Sciatic nerve (tissue), 2 donors: ENCODE measurements at regions not wholly inside any gene's neighbourhood (a gene's known extent, or its start where the extent isn't known, plus 50 kb on each side); places are given as distances from the start of the nearest gene placed in this dataset.
"Not testable (repeated sequence)": the region's sequence is repeated elsewhere in the genome, so short reads cannot be mapped to it uniquely, and the experiment has no call there.

ENCODE experiments used
- ATAC-seq: fragments of 200-7000 bp; cut with Tn5 transposase; one replicate; pipeline ENCODE4 v1.9.1; 2020; ENCODE audit warnings: mild to moderate bottlenecking, moderate library complexity
- DNase-seq: peaks from one replicate; pipeline ENCODE4 v3.0.0-alpha.2; 2020; ENCODE audit warnings: low spot score
- intact Hi-C: fragments of 100-400 bp; cut with DNase I; formaldehyde crosslinking; loops from one replicate; pipeline ENCODE4 v1.14.2; 2022
- donor health status: DM: no; HTN: no; CAD: no.
- donor health status: DM: no; HTN: no; CAD: no.

DNA sequence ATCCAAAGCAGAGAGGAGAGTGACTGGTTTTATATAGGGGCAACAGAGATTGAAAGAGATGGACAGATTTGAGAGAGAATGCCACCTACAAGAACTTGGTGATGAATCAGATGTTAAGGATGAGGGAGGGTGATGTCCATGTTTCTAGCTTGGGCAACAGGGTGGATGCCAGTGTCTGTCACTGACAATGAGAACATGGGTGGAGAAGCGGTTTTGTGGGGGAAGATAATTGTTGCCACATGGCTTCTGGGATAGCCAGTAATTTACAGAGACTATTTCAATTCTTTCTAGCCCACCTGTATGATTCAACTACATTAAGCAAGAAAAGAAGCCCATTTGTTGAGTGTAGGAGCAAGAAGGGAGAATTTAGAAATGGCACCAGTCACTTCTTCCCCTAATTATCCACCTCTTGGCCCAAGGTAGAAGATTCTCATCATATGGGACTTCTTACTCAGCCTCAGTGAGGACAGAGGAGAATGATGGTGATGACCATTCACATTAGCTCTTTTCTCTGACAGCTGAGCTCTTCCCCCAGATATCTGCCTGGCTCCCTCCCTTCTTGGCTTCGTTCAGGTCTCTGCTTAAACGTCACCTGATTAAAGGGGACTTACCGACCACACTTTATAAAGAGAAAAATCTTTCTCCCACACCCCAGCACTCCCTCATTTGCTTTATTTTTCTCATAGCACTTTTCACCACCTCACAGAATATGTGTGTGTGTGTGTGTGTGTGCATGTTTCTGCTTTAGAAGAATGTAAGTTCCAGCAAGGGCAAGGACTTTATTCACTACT lies 117.8 kb downstream of the DUSP6 start:
- no peak for ATAC-seq
- intact Hi-C loops, result no loop called here
- no peak for DNase-seq

DNA sequence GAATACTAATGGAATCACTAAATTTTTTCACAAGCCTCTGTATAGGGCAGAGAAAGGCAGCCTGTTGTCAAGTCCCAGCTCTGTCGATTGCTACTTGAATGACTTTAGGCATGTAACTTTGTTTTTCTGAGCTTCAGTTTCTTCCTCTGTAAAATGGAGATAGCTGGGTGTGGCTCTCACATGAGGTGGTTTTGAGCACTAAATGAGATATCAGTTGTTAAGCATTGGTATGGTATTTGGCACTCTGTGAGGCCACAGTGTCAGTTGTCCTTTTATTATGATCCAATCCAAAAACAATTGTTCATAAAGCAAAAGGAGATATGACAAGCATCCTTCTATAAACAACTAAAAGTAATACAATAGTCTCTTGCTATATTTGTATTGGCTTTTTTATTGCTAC lies 120.6 kb downstream of the DUSP6 start:
- ATAC-seq, result no peak
- intact Hi-C loops, result no loop called here
- DNase-seq, result no peak

DNA sequence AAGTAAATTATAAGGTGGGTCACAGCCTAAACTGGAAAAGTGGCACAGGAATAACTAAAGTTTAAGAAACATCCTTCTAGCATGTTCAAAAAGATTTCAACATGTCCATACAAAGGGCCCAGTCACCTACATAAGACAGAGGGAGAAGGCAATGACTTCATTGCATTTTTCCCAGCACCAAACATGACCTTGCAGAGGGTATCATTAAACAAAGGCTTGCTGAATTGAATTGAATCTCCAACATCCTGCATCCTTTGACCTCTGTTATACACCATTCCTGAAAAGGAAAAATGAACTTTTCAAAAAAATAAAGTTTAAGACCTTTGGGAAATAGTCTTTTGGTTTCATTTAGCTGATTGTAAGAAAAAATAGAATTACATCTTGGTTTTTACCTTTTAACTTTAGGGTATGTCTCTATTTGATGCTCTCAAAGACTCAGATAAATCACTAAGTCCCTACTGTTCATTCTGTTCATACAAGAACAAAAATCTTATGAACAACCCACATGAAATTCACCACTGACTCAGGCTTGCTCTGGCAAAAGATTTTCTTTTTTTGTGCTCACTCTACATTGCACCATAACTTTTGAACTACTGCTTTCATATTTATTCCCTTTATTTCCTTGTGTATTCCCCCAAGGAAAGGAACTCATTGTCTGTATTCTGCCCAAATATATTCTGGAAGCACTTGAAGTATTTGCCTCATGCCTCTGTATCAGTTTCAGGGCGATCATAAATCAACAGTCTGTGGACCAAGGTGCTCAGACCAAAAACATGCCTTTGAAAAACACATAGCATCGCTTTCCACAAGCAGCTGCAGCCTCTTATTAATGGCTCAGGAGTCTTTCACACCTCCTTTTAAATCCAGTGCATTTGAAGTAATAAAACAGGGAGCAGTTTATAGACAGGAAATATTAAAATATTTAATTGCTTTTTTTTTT lies 121.7 kb downstream of the DUSP6 start:
- ATAC-seq, result peak; percentile 26
- intact Hi-C loops, result no loop called here
- DNase-seq, result no peak

DNA sequence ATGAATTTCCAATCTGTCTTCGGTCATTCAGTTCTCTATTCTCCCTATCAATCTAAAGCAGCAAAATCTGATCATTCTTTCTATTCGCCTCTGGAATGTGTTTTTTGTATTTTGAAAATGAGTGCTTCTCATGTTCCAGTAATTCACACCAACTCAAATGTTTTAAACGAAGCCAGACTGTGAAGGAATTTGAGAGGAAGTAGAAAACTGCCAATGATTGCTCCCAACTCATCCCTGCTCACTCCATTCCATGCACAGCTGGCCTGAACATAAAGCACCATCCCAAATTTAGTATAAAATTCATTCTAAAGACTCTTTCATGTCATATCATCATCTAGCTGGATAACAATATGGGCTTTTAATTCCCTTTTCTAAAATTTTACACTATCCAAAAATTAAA lies 123.8 kb downstream of the DUSP6 start:
- DNase-seq (no peak), ATAC-seq (no peak)
- intact Hi-C loops, result no loop called here

DNA sequence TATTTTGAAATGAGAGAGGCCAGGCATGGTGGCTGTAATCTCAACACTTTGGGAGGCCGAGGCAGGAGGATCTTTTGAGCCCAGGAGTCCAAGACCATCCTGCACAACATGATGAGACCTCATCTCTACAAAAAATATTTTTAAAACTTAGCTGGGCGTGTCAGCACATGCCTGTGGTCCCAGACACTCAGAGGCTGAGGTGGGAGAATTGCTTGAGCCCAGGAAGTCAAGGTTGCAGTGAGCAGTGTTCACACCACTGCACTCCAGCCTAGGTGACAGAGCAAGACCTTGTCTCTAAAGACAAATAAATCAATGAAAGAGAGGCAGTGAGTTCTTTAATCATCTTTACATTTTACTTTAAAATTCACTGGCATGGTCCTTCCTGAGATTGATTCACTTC lies 124.5 kb downstream of the DUSP6 start:
- ATAC-seq, result no peak
- intact Hi-C loops, result no loop called here
- DNase-seq, result no peak

DNA sequence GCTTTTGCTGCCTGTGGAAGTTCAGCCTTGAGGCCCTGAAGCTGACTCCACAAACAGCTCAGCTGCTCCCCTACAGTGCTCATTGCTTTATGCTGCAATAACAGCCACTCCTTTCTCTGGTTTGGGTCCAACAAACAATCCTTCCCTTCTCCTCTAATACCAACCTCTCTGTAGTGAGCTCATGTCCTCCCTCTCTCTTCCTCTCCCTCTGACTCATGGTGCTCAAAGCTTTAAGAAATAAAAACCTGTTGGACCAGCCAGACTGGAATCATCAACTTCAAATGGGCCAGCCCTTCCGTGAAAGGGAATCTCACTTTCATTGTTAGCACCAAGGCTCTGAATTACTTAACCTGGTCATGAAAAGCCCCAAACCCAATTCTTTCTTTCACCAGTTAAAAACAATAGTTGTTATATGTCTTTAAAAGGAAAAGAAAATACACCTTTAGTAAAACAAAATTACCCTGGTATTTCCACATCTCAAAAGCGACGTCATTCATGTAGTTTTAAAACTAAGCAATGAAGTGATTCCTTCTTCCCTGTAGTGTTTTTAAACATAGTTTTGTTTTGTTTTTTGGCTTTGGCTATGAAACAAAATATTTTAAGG lies 126.4 kb downstream of the DUSP6 start:
- intact Hi-C loops, result no loop called here
- ATAC-seq, result peak; percentile 82
- no peak for DNase-seq

DNA sequence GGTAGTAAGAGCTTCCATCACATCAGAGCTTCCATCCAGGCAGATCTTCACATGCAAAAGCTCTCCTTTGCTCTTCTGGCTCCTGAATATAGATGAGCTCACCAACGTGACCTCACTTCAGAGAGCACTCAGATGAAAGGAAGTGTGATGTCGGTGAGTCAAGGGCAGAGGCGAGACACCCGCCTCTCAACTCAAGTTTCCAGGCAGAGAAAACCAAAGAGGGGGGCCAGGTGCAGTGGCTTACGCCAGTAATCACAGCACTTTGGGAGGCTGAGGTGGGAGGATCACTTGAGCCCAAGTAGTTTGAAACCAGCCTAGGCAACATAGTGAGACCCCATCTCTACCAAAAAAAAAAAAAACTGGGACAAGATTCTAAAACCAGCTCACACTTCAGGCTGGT lies 126.9 kb downstream of the DUSP6 start:
- peak; percentile 53 for ATAC-seq
- no peak for DNase-seq
- intact Hi-C loops, result no loop called here

DNA sequence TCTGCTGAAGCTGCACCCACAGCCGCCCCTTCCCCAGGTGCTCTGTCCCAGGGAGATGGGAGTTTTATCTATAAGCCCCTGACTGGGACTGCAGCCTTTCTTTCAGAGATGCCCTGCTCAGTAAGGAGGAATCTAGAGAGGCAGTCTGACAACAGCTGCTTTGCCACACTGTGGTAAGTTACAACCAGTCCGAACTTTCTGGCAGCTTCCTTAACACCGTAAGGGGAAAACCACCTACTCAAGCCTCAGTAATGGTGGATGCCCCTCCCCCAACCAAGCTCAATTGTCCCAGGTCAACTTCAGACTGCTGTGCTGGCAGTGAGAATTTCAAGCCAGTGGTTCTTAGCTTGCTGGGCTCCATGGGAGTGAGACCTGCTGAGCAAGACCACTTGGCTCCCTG lies 129.7 kb downstream of the DUSP6 start:
- DNase-seq, ATAC-seq, intact Hi-C loops: not testable (repeated sequence)

DNA sequence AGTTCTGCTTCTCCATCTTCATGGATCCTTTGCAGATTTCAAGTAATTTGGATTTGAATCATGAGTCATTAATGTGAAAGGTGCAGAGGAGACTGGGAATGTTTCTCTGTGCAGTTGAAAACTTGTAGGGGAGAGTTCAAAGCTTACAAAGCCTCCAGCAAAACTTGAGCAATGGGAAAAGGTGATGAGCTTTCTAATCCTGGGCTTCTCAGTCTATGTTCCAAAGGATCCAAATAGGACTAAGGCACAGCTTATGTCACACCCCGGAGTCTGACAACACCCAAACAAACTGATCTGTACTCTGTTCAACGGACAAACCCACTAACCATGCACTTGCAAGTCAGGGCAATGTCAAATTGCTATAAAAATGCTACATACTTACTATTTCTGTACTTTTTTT lies 134.8 kb downstream of the DUSP6 start:
- no peak for DNase-seq
- ATAC-seq, result peak; percentile 17
- intact Hi-C loops, result no loop called here

DNA sequence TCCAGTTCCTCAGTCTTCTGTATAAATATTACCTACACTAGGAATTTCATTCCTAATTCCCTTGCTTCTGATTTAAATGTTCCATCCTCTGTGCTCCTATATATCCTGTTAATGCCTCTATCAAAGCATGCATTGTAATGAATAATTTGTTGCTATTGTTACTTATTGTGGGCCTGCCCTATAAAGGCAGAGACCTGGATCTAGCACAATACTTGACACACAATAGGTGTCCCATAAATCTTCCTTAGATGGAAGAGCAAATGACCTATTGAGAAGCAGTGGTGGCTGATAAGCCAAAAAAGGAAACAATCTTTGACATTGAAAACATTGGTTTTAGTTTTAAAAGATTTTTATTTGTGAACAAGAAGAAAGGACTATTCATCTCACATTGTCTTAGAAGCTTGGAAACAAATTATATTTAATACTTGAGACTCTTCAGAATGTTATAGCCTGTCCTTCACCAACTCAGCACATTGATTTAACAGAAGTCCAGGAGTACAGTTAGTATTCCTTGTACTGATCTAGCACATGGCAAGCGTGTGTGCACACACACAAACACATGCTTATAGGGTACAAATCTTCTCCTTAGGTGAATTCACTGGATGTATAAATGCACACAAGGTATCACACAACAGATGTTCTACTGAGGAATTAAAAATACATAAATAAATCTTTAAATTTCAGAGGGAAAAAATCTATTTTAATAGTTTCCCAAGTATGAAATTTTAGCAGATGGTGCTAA lies 135.9 kb downstream of the DUSP6 start:
- intact Hi-C loops, result no loop called here
- no peak for ATAC-seq

DNA sequence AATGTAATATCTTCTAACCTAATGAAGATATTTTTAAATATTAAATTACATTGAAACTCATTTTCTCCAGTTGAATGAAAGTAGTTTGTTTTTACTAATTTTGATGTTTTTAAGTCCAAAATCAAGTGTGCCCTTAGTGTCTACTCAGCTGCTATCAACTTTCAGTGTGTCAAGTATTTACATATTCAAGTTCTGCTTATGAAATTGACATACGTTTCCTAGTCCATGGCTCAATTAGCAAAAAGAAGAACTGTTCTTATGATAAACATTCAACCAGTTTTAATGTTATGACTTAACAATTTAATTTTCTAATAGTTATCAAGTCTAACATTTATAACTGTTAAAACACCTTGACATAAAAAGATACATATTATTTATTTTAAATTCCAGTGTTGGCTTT lies 137.1 kb downstream of the DUSP6 start:
- DNase-seq, result no peak
- no peak for ATAC-seq
- intact Hi-C loops, result no loop called here

More for the DNA sequence above, 135.9 kb downstream of the DUSP6 start:
- no peak for DNase-seq

DNA sequence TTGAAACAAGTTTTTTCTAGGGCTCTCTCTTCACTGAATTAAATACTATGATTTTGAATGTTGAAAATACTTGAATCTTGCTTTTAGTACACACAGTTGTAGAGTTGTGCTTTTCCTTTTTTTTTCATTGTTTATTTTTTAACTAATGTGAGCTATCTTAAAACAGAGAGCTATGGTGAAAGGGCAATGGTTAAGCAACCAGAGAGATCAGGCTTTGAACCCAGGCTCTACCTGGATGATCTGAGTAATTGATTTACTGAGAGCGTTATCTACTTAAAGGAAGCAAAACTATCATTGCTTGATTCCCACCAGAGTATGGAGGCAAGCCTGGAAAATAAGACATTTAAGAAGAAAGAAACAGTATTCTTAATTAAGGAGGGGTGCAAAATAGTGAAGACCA lies 138.6 kb downstream of the DUSP6 start:
- no peak for ATAC-seq
- intact Hi-C loops, result no loop called here
- no peak for DNase-seq

DNA sequence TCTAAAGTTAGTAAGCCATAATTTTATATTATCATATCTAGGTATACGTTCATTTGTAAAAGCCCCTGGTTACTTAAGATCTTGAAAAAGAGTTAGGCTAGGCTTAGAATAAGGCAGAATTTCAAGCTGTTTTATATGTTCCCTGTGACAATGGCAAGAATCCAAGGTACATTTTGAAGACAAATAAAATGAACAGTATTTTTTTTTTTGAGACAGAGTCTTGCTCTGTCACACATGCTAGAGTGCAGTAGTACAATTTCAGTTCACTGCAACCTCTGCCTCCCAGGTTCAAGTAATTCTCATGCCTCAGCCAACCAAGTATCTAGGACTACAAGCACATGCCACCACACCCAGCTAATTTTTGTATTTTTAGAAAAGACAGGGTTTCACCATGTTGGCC lies 139.2 kb downstream of the DUSP6 start:
- DNase-seq (no peak), ATAC-seq (no peak)
- intact Hi-C loops, result no loop called here

DNA sequence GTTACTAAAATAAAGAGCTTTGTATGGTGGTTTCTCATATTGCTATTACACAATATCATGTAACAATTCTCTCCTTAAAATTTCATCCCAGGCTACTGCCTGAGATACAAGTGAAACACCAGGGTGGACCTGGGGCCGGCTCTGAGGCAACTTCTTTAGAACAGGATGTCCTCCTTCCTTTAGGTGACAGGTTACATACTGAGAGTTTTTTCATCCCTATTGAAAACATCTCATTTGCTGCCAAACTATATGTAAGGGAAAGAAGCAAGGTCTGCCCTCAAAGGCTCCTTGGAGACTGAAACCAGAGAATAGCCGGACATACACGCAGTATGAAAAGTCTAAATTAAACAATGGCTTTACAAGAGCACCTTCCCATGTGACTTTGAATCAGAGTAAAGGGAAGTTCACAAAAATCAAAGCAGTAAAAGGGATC lies 139.9 kb downstream of the DUSP6 start:
- intact Hi-C loops, result no loop called here
- ATAC-seq (peak; percentile 61), DNase-seq (no peak)

DNA sequence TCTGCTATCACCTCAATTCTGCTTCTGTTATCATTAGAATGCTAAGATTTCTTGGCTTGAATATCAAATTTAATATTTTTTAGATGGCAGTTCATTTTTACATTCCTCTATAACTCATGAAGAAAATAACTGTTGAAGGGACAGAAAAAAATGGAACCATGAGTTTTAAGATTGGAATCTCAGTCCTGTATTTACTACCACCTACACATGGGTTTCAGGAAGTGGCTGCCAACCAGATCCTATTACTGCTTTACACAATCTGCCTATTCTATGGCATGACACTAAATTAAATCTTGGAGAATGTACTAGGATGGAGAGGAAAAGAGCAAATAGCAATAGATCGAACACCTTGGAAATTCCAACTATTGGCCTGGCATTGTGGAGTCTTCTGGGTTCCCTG lies 140.8 kb downstream of the DUSP6 start:
- DNase-seq (no peak), ATAC-seq (no peak)
- intact Hi-C loops, result no loop called here

DNA sequence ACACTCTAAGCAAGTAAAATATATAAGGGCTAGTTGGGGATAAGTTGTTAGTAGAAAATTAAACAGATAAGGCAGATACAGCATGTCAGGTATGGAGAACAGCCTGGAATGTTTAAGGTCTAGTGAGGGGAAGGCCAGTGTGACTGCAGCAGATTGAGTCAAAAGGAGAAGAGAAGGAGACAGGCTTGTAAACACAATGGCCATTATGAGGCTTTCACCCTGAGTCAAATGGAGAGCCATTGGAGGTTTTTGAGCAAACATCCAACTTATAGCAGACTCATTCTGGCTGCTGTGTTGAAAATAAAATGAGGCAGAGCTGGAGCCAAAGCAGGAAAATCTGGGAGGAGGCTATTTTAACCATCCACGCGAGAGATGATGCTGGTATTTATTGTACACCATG lies 142.0 kb downstream of the DUSP6 start:
- intact Hi-C loops, result no loop called here
- DNase-seq, result no peak
- no peak for ATAC-seq

DNA sequence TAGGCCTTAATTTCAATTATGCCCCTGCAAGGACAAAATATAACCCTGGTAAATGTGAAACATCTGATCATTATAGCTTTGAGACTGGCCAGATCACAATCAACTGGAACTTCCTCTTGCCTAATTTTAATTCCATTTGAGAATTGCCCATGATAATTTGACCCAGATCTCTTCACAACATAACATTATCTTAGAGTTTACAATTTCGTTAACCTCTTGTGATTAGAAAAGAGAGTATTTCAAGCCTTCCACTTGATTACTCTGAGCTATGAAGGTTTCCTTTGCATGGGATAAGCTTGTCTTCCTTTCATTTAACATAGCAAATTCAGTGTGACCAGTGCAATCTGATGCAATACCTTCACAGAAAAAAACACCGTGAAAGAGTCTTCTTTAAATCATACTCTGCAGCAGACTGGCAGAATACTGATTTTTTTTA lies 143.6 kb downstream of the DUSP6 start:
- ATAC-seq (no peak), DNase-seq (no peak)
- intact Hi-C loops, result no loop called here

DNA sequence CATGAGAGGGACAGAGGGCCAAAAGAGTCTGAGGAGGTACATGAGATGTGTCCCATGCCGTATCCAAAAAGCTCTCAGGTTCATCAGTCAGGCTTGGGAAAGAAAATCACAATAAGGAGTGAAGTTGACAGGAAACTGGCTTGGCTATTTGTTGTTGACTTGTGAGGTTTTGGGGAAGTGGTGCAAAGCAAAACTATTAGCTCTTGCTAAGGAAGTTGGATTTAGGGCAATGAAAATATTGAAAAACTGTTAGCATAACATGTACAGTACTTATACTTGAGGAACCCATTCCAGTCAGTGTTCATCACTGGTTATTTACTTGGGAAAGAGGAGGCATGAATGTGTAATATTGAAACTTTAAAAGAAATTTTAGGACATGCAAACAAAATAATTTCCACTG lies 145.9 kb downstream of the DUSP6 start:
- DNase-seq (no peak), ATAC-seq (no peak)
- intact Hi-C loops, result no loop called here

DNA sequence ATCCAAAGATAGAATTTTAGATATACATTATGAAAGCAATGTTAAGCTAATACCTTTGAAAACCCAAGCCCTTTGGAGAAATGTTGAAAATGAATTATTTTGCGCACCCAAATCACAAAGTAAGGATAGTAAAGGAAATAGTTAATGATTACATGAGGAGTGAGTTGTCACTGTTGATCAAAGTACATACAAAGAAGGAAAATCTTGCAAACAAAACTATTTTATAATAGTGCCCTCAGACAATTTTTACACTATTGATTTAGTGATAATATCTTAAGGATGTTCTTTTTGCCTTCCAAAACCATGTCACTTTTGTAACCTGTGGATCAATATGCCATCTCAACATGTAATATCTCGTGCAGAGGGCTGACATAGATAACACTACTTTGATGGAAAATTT lies 146.8 kb downstream of the DUSP6 start:
- no peak for ATAC-seq
- intact Hi-C loops, result no loop called here
- DNase-seq, result no peak
